Thymus (tissue), 11 donors: ENCODE measurements at regions not wholly inside any gene's neighbourhood (a gene's known extent, or its start where the extent isn't known, plus 50 kb on each side); places are given as distances from the start of the nearest gene placed in this dataset.

Experiments
- DNase-seq, 9 donors: peaks; one replicate each; pipeline ENCODE4 v3.0.0-alpha.2; 2013; ENCODE audit warnings: low spot score in 9 of 9, low read depth in 6 of 9, missing footprints in 1 of 9
- H3K27ac ChIP-seq, 2 donors: one replicate each; pipeline ENCODE4 v1.5.1; 2013; ENCODE audit warnings: control low read depth in 1 of 2, low read depth in 1 of 2, low read length in 1 of 2, mild to moderate bottlenecking in 1 of 2, moderate library complexity in 1 of 2
- H3K27me3 ChIP-seq, 2 donors: one replicate each; pipeline ENCODE4 v1.5.1; 2013; ENCODE audit warnings: low read length in 1 of 2; ENCODE audit not compliant: control insufficient read depth in 2 of 2, insufficient read depth in 1 of 2
- H3K36me3 ChIP-seq, 2 donors: one replicate each; pipeline ENCODE4 v1.5.1; 2013; ENCODE audit warnings: low read length in 1 of 2, mild to moderate bottlenecking in 1 of 2, moderate library complexity in 1 of 2; ENCODE audit not compliant: control insufficient read depth in 2 of 2, insufficient read depth in 2 of 2
- H3K4me1 ChIP-seq, 2 donors: one replicate each; pipeline ENCODE4 v1.5.1; 2013; ENCODE audit warnings: low read length in 2 of 2; ENCODE audit not compliant: control insufficient read depth in 2 of 2, insufficient read depth in 2 of 2
- H3K4me3 ChIP-seq, 2 donors: one replicate each; pipeline ENCODE4 v1.5.1; 2013; ENCODE audit warnings: low read length in 2 of 2, control low read depth in 1 of 2, mild to moderate bottlenecking in 1 of 2
- H3K9me3 ChIP-seq, 2 donors: one replicate each; pipeline ENCODE4 v1.5.1; 2013; ENCODE audit warnings: low read length in 1 of 2, mild to moderate bottlenecking in 1 of 2; ENCODE audit not compliant: control insufficient read depth in 2 of 2, insufficient read depth in 1 of 2
- WGBS: extraction: QIAGEN DNeasy Blood & Tissue Kit; methylation state at CpG from one replicate; pipeline ENCODE4 v1.1.7; 2013; 5-methylcytosine and 5-hydroxymethylcytosine counted together
- donor health status: healthy.

- Histone ChIP-seq H3K4me3 (no peak overlapping the region), H3K36me3 (no peaks in the 10 kb centered on the region), H3K27ac (no peak overlapping the region), H3K4me1 (no peaks in the 10 kb centered on the region), H3K27me3 (no peaks in the 10 kb centered on the region), H3K9me3 (peaks cover 0 to 3% of the 10 kb centered on the region in 2 donors)
- 95% methylated on average over 2 of the region's 2 CpGs for WGBS
- DNase-seq = no peak
Measured at GRCh38 chr21:28212061-28212460, 780.6 kb downstream of the LTN1 start.

- H3K4me3 ChIP-seq = no peak overlapping the region
- no peaks in the 10 kb centered on the region for H3K4me1 ChIP-seq
- no peaks in the 10 kb centered on the region for H3K27me3 ChIP-seq
- H3K9me3 ChIP-seq = peaks cover 0 to 2% of the 10 kb centered on the region in 2 donors
- WGBS = 87% methylated on average over 9 of the region's 9 CpGs
- H3K36me3 ChIP-seq = no peaks in the 10 kb centered on the region
- DNase-seq = no peak
- no peak overlapping the region for H3K27ac ChIP-seq
Measured at GRCh38 chr21:28207436-28208173, 785.1 kb downstream of the LTN1 start.

GRCh38 chr21:28200726-28201125 lies 792.0 kb downstream of the LTN1 start:
- Histone ChIP-seq H3K36me3 (no peaks in the 10 kb centered on the region), H3K9me3 (no peaks in the 10 kb centered on the region), H3K27me3 (no peaks in the 10 kb centered on the region), H3K27ac (no peak overlapping the region), H3K4me1 (no peaks in the 10 kb centered on the region), H3K4me3 (no peak overlapping the region)
- no peak for DNase-seq
- 65% methylated on average over 2 of the region's 2 CpGs for WGBS

GRCh38 chr21:28196981-28197380 lies 795.7 kb downstream of the LTN1 start:
- no peaks in the 10 kb centered on the region for H3K9me3 ChIP-seq
- DNase-seq = no peak
- H3K27ac ChIP-seq = no peak overlapping the region
- 93% methylated on average over 2 of the region's 2 CpGs for WGBS
- no peaks in the 10 kb centered on the region for H3K4me1 ChIP-seq
- H3K4me3 ChIP-seq = no peak overlapping the region
- H3K36me3 ChIP-seq = no peaks in the 10 kb centered on the region
- H3K27me3 ChIP-seq = no peaks in the 10 kb centered on the region

- Histone ChIP-seq H3K36me3 (no peaks in the 10 kb centered on the region), H3K27ac (no peak overlapping the region), H3K4me1 (no peaks in the 10 kb centered on the region), H3K4me3 (no peak overlapping the region), H3K9me3 (no peaks in the 10 kb centered on the region), H3K27me3 (no peaks in the 10 kb centered on the region)
- WGBS = 72% methylated on average over 2 of the region's 2 CpGs
- no peak for DNase-seq
Measured at GRCh38 chr21:28193189-28193588, 799.5 kb downstream of the LTN1 start.

- H3K36me3 ChIP-seq = no peaks in the 10 kb centered on the region
- no peaks in the 10 kb centered on the region for H3K27me3 ChIP-seq
- peaks cover 0 to 6% of the 10 kb centered on the region in 2 donors for H3K9me3 ChIP-seq
Measured at GRCh38 chr21:28186604-28187003, 806.1 kb downstream of the LTN1 start.

GRCh38 chr21:28181730-28182129 lies 810.9 kb downstream of the LTN1 start:
- Histone ChIP-seq H3K27ac (no peak overlapping the region), H3K9me3 (peaks cover 0 to 6% of the 10 kb centered on the region in 2 donors), H3K4me1 (no peaks in the 10 kb centered on the region), H3K36me3 (no peaks in the 10 kb centered on the region), H3K27me3 (no peaks in the 10 kb centered on the region), H3K4me3 (no peak overlapping the region)
- DNase-seq = no peak
- 88% methylated on average over 4 of the region's 4 CpGs for WGBS

More at GRCh38 chr21:28186604-28187003, 806.1 kb downstream of the LTN1 start:
- Histone ChIP-seq H3K4me3 (no peak overlapping the region), H3K4me1 (no peaks in the 10 kb centered on the region), H3K27ac (no peak overlapping the region)
- DNase-seq = no peak

- no peak overlapping the region for H3K4me3 ChIP-seq
- no peak overlapping the region for H3K27ac ChIP-seq
- H3K9me3 ChIP-seq = peaks cover 0 to 6% of the 10 kb centered on the region in 2 donors
- DNase-seq = no peak
- no peaks in the 10 kb centered on the region for H3K4me1 ChIP-seq
- H3K36me3 ChIP-seq = no peaks in the 10 kb centered on the region
- no peaks in the 10 kb centered on the region for H3K27me3 ChIP-seq
Measured at GRCh38 chr21:28179136-28179535, 813.5 kb downstream of the LTN1 start.

GRCh38 chr21:28177124-28177523 lies 815.6 kb downstream of the LTN1 start:
- Histone ChIP-seq H3K4me1 (no peaks in the 10 kb centered on the region), H3K9me3 (peaks cover 0 to 1% of the 10 kb centered on the region in 2 donors), H3K27me3 (no peaks in the 10 kb centered on the region), H3K36me3 (no peaks in the 10 kb centered on the region), H3K27ac (no peak overlapping the region), H3K4me3 (no peak overlapping the region)
- 44% methylated on average over 1 of the region's 1 CpG for WGBS
- DNase-seq = no peak
